ENCODE measurements at regions not wholly inside any gene's neighbourhood (a gene's known extent, or its start where the extent isn't known, plus 50 kb on each side); places are given as distances from the start of the nearest gene placed in this dataset.

GRCh38 chr15:97837896-97838295 is 122.6 kb upstream of the ARRDC4 start:
- ATAC-seq, result no peak
- TF ChIP-seq ESRRG (CRISPR knock-in tag; IDR thresholded peaks at IDR 0.05), result no peak

- no peak for ATAC-seq
- TF ChIP-seq ZC3H10 (CRISPR knock-in tag; IDR thresholded peaks at IDR 0.05) (no peak), ISL1 (CRISPR knock-in tag; IDR thresholded peaks at IDR 0.05) (no peak), ZFP30 (CRISPR knock-in tag; IDR thresholded peaks at IDR 0.05) (no peak)
Observed at GRCh38 chr15:97838606-97839210, 121.8 kb upstream of the ARRDC4 start.

GRCh38 chr15:97840501-97840900 is 120.0 kb upstream of the ARRDC4 start:
- TF ChIP-seq ZNF70 (CRISPR knock-in tag; IDR thresholded peaks at IDR 0.05) (no peak), ISL1 (CRISPR knock-in tag; IDR thresholded peaks at IDR 0.05) (no peak), SNAI2 (CRISPR knock-in tag; IDR thresholded peaks at IDR 0.05) (no peak), ZNF8 (CRISPR knock-in tag; IDR thresholded peaks at IDR 0.05) (no peak), POU6F1 (CRISPR knock-in tag; IDR thresholded peaks at IDR 0.05; ENCODE audit: borderline replicate concordance, low read depth) (no peak), PPARA (CRISPR knock-in tag; IDR thresholded peaks at IDR 0.05; ENCODE audit: borderline replicate concordance) (no peak), CREB5 (CRISPR knock-in tag; IDR thresholded peaks at IDR 0.05; ENCODE audit: low read depth) (no peak), PATZ1 (CRISPR knock-in tag; IDR thresholded peaks at IDR 0.05; ENCODE audit: borderline replicate concordance) (no peak), TSHZ2 (CRISPR knock-in tag; IDR thresholded peaks at IDR 0.05) (no peak), CSDC2 (CRISPR knock-in tag; IDR thresholded peaks at IDR 0.05) (no peak), ZFP30 (CRISPR knock-in tag; IDR thresholded peaks at IDR 0.05) (no peak), TCF4 (CRISPR knock-in tag; IDR thresholded peaks at IDR 0.05; ENCODE audit: borderline replicate concordance) (no peak), GLIS3 (CRISPR knock-in tag; IDR thresholded peaks at IDR 0.05) (no peak), CSRNP3 (CRISPR knock-in tag; IDR thresholded peaks at IDR 0.05) (no peak), ARNTL (CRISPR knock-in tag; IDR thresholded peaks at IDR 0.05; ENCODE audit: borderline replicate concordance, low read depth) (no peak), ZFP3 (CRISPR knock-in tag; IDR thresholded peaks at IDR 0.05) (no peak), ZC3H10 (CRISPR knock-in tag; IDR thresholded peaks at IDR 0.05) (no peak), ESRRG (CRISPR knock-in tag; IDR thresholded peaks at IDR 0.05) (no peak), OSR1 (CRISPR knock-in tag; IDR thresholded peaks at IDR 0.05) (no peak)
- peak; percentile 26; the same call in 1 of the 3 replicates for ATAC-seq

GRCh38 chr15:97841558-97841957 is 118.9 kb upstream of the ARRDC4 start:
- ATAC-seq, result no peak
- TF ChIP-seq GLIS3 (CRISPR knock-in tag; IDR thresholded peaks at IDR 0.05) (no peak), ZNF565 (CRISPR knock-in tag; conservative IDR thresholded peaks at IDR 0.05; ENCODE audit: low read depth) (no peak), SNAI2 (CRISPR knock-in tag; IDR thresholded peaks at IDR 0.05) (no peak), CSDC2 (CRISPR knock-in tag; IDR thresholded peaks at IDR 0.05) (no peak), ESRRG (CRISPR knock-in tag; IDR thresholded peaks at IDR 0.05) (no peak), POU6F1 (CRISPR knock-in tag; IDR thresholded peaks at IDR 0.05; ENCODE audit: borderline replicate concordance, low read depth) (no peak), PATZ1 (CRISPR knock-in tag; IDR thresholded peaks at IDR 0.05; ENCODE audit: borderline replicate concordance) (no peak), CREB5 (CRISPR knock-in tag; IDR thresholded peaks at IDR 0.05; ENCODE audit: low read depth) (no peak), ZFP30 (CRISPR knock-in tag; IDR thresholded peaks at IDR 0.05) (no peak), ZC3H10 (CRISPR knock-in tag; IDR thresholded peaks at IDR 0.05) (no peak), RARB (CRISPR knock-in tag; IDR thresholded peaks at IDR 0.05) (no peak)

Data from SK-N-SH treated with all-trans-retinoic acid at 6 μM for 48 hours (cell line).